ENCODE measurements at regions not wholly inside any gene's neighbourhood (a gene's known extent, or its start where the extent isn't known, plus 50 kb on each side); places are given as distances from the start of the nearest gene placed in this dataset.

DNA sequence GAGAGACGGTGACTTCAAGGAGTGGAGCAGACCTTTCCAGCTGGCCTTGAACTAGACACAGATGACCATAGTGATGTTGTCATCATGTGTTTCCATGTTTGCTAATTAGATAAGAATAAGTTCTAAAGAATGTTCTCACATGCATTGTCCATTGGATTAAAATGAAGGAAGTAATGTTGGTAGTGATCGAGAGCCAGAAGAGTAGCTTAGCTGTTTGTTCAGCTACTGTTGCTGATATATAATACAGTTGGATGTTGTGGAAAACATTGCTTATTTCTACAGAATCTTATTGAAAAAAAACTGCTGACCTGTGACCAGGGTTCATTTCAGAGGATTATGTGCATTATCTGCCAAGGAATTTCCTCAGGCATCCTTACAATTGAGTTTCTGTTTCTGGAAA is 249.1 kb upstream of the POGK start (continued):
- TF ChIP-seq KDM5A (IDR thresholded peaks at IDR 0.05; ENCODE audit: low read length) (no peak), SIX5 (IDR thresholded peaks at IDR 0.05; ENCODE audit: low read depth, low read length) (no peak), CHD1 (IDR thresholded peaks at IDR 0.05; ENCODE audit: low read depth, low read length) (no peak), SIRT6 (IDR thresholded peaks at IDR 0.05; ENCODE audit: low read length) (no peak), GTF2F1 (IDR thresholded peaks at IDR 0.05; ENCODE audit: borderline replicate concordance, low read depth, low read length) (no peak), BRCA1 (IDR thresholded peaks at IDR 0.05; ENCODE audit: low read depth, low read length) (no peak), EP300 (IDR thresholded peaks at IDR 0.05; ENCODE audit: borderline replicate concordance in 1 of 2, low read depth in 2 of 2, low read length in 2 of 2) (no peak)

Data from H1 (cell line).